GM23248 (cell line): ENCODE measurements at regions not wholly inside any gene's neighbourhood (a gene's known extent, or its start where the extent isn't known, plus 50 kb on each side); places are given as distances from the start of the nearest gene placed in this dataset.

ENCODE experiments used
- DNase-seq: peaks from one replicate; pipeline ENCODE4 v3.0.0-alpha.2; 2015
- H2AFZ ChIP-seq: fragments of 200-600 bp; sonication (generic); 2 replicates; pipeline ENCODE4 v1.6.1; 2016; ENCODE audit warnings: antibody characterized with exemption
- H3F3A ChIP-seq: fragments of 200-600 bp; sonication (generic); 2 replicates; pipeline ENCODE4 v1.6.1; 2016; ENCODE audit warnings: mild to moderate bottlenecking, antibody characterized with exemption, mixed run types; ENCODE audit not compliant: insufficient read depth
- H3K27ac ChIP-seq: fragments of 200-600 bp; sonication (generic); 2 replicates; pipeline ENCODE4 v1.5.1; 2016; ENCODE audit warnings: mild to moderate bottlenecking
- H3K27me3 ChIP-seq: fragments of 200-600 bp; sonication (generic); replicated peaks from 2 replicates; pipeline ENCODE4 v1.6.1; 2016; ENCODE audit warnings: mild to moderate bottlenecking; ENCODE audit not compliant: insufficient read depth
- H3K36me3 ChIP-seq: fragments of 200-600 bp; sonication (generic); 2 replicates; pipeline ENCODE4 v1.6.1; 2016; ENCODE audit warnings: low read depth, mild to moderate bottlenecking
- H3K4me1 ChIP-seq: fragments of 200-600 bp; sonication (generic); 2 replicates; pipeline ENCODE4 v1.6.1; 2016; ENCODE audit warnings: mild to moderate bottlenecking; ENCODE audit not compliant: insufficient read depth
- H3K4me2 ChIP-seq: fragments of 200-600 bp; sonication (generic); one replicate; pipeline ENCODE4 v1.6.1; 2016; ENCODE audit warnings: mild to moderate bottlenecking; ENCODE audit not compliant: unreplicated experiment
- H3K4me3 ChIP-seq: fragments of 200-600 bp; sonication (generic); 2 replicates; pipeline ENCODE4 v1.5.1; 2016; ENCODE audit warnings: mild to moderate bottlenecking
- H3K79me2 ChIP-seq: fragments of 200-600 bp; sonication (generic); 2 replicates; pipeline ENCODE4 v1.6.1; 2016; ENCODE audit warnings: mild to moderate bottlenecking; ENCODE audit not compliant: insufficient read depth
- H3K9ac ChIP-seq: fragments of 200-600 bp; sonication (generic); 2 replicates; pipeline ENCODE4 v1.6.1; 2016; ENCODE audit warnings: mild to moderate bottlenecking
- H3K9me2 ChIP-seq: fragments of 200-600 bp; sonication (generic); 2 replicates; pipeline ENCODE4 v1.6.1; 2016; ENCODE audit warnings: mixed run types, mild to moderate bottlenecking, moderate library complexity; ENCODE audit not compliant: insufficient read depth
- H3K9me3 ChIP-seq: fragments of 200-600 bp; sonication (generic); one replicate; pipeline ENCODE4 v1.6.1; 2017; ENCODE audit warnings: low read depth
- H4K20me1 ChIP-seq: fragments of 200-600 bp; sonication (generic); 2 replicates; pipeline ENCODE4 v1.6.0; 2016; ENCODE audit not compliant: insufficient read depth
- EZH2 ChIP-seq: fragments of 200-600 bp; sonication (generic); IDR thresholded peaks from 2 replicates; pipeline ENCODE4 v1.6.1; 2018; ENCODE audit warnings: antibody characterized with exemption, mild to moderate bottlenecking; ENCODE audit not compliant: insufficient read depth, poor library complexity, severe bottlenecking
- EZH2phosphoT487 ChIP-seq: fragments of 200-600 bp; sonication (generic); IDR thresholded peaks from 2 replicates; pipeline ENCODE4 v1.6.1; 2018; ENCODE audit warnings: antibody characterized with exemption, moderate library complexity, mild to moderate bottlenecking, low read depth; ENCODE audit not compliant: insufficient read depth
- WGBS, 2 experiments: methylation state at CpG; one replicate each; pipeline ENCODE4 v1.1.6; 2015 to 2017; ENCODE audit warnings: low lambda C conversion rate in 2 of 2, low coverage in 1 of 2; ENCODE audit errors: missing lambda C conversion rate in 2 of 2; 5-methylcytosine and 5-hydroxymethylcytosine counted together
- in situ Hi-C: fragments of 300-500 bp; cut with MboI; formaldehyde crosslinking; loops from 2 replicates; pipeline ENCODE4 v1.15.0; 2020

- Histone ChIP-seq H3K4me2 (no peak overlapping the region), H3K27me3 (peaks cover 7% of the 10 kb centered on the region), H3F3A (no peaks in the 10 kb centered on the region), H3K27ac (no peak overlapping the region), H3K4me3 (no peak overlapping the region), H2AFZ (no peak overlapping the region), H3K9ac (no peak overlapping the region), H3K9me3 (no peaks in the 10 kb centered on the region), H3K79me2 (no peaks in the 10 kb centered on the region), H4K20me1 (no peaks in the 10 kb centered on the region), H3K36me3 (no peaks in the 10 kb centered on the region), H3K4me1 (no peaks in the 10 kb centered on the region), H3K9me2 (no peaks in the 10 kb centered on the region)
- WGBS, 2 experiments, result 91 to 92% methylated on average over 2 of the region's 2 CpGs
- TF ChIP-seq EZH2phosphoT487 (no peak), EZH2 (no peak)
- no peak for DNase-seq
- in situ Hi-C loops, result no loop called here
These were observed 421.5 kb downstream of the ZNF521 start for GRCh38 chr18:24930478-24930877.

DNA sequence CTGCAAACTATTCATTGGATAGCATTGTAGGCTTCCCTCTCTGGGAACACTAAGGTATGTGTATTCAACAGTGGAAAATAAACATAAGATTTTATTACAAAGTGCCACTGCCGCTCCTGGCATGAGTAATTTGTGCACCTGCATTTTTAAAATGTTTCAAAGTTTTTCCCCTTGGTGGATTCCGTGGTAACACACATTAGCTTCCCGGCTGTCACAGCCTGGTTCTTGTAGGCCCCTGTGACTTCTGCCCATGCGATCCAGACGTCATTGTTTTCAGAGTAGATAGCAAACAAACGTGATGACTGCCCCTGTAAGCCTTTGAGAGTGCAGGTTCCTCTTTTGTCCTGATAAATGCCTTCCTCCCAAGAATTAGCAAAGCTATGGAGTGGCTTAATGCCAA lies 421.0 kb downstream of the ZNF521 start:
- Histone ChIP-seq H4K20me1 (no peaks in the 10 kb centered on the region), H3K9ac (no peak overlapping the region), H3K9me2 (no peaks in the 10 kb centered on the region), H3K4me1 (no peaks in the 10 kb centered on the region), H3K4me2 (no peak overlapping the region), H3K79me2 (no peaks in the 10 kb centered on the region), H2AFZ (no peak overlapping the region), H3K4me3 (no peak overlapping the region), H3K27ac (no peak overlapping the region), H3K27me3 (peaks cover 7% of the 10 kb centered on the region), H3F3A (no peaks in the 10 kb centered on the region), H3K9me3 (no peaks in the 10 kb centered on the region), H3K36me3 (no peaks in the 10 kb centered on the region)
- 66 to 74% methylated on average over 6 of the region's 6 CpGs for WGBS, 2 experiments
- in situ Hi-C loops, result no loop called here
- no peak for DNase-seq
- TF ChIP-seq EZH2, result no peak
- no peak for TF ChIP-seq EZH2phosphoT487

DNA sequence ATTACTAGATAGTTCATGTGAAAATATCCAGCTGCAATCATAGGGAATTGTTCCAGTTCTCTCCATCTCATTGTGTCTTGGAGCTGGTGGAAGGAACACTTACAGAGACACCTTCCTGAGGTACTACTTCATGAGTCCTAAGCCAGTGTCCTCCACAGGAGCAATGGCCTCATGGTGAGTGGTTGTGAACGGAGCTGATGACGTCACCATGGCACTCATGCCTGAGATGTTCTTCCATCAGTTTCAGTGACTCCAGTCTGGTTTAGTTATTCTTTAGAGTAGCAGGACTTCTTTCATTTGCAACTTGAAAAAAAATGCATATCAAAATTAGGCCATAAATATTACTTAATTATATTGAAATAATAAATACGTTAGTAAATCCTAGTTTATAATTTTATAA lies 418.6 kb downstream of the ZNF521 start:
- no peaks in the 10 kb centered on the region for H3K4me1 ChIP-seq
- H3K9ac ChIP-seq, result no peak overlapping the region
- no peaks in the 10 kb centered on the region for H3F3A ChIP-seq
- no peaks in the 10 kb centered on the region for H3K9me3 ChIP-seq
- no peak overlapping the region for H3K27ac ChIP-seq
- H3K4me3 ChIP-seq, result no peak overlapping the region
- H3K27me3 ChIP-seq, result no peaks in the 10 kb centered on the region; the same call in 1 of the 2 replicates
- no peaks in the 10 kb centered on the region for H3K79me2 ChIP-seq
- in situ Hi-C loops, result no loop called here
- H3K4me2 ChIP-seq, result no peak overlapping the region
- H4K20me1 ChIP-seq, result no peaks in the 10 kb centered on the region
- DNase-seq, result no peak
- no peaks in the 10 kb centered on the region for H3K36me3 ChIP-seq
- 82 to 83% methylated on average over 3 of the region's 3 CpGs for WGBS, 2 experiments
- no peaks in the 10 kb centered on the region for H3K9me2 ChIP-seq
- TF ChIP-seq EZH2phosphoT487, result no peak
- no peak overlapping the region for H2AFZ ChIP-seq

DNA sequence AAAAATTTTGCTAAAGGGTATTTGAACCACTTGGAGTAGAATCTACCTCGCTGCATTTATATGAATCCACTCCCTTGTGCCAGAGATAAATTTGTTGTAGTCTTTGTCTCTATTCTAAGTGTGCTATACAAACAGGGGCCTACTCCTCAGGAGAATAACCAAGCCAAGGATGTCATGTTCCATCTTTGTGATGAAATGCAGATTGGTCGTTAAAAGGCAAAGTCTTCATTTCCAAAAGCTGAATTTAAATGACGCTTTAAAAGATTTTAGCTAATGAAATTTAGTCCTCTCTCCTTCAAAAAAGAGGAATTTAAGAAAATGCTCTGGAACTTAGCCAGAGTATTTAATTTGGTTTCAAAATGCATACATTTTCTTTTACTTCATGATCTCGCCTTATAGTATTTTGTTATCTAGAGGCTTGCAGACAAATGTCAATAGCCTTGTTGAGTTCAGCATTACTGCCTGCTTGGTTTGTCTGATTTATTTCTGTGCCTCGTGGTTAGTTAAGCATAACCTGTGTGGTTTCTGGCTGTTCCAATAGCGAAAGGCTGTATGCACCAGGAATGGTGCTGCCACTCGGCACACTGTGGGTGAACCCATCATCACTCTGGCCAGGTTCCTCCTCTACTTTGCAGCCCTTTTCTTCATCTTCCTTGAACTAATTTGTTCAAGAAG lies 417.6 kb downstream of the ZNF521 start:
- no peaks in the 10 kb centered on the region for H4K20me1 ChIP-seq
- TF ChIP-seq EZH2phosphoT487 (no peak), EZH2 (no peak)
- H3K9ac ChIP-seq, result no peak overlapping the region
- DNase-seq, result no peak
- no peak overlapping the region for H2AFZ ChIP-seq
- H3K79me2 ChIP-seq, result no peaks in the 10 kb centered on the region
- no peaks in the 10 kb centered on the region for H3F3A ChIP-seq
- H3K4me3 ChIP-seq, result no peak overlapping the region
- in situ Hi-C loops, result no loop called here
- no peaks in the 10 kb centered on the region for H3K9me2 ChIP-seq
- H3K27me3 ChIP-seq, result no peaks in the 10 kb centered on the region; the same call in 1 of the 2 replicates
- H3K9me3 ChIP-seq, result no peaks in the 10 kb centered on the region
- WGBS, 2 experiments, result 77% methylated on average over 7 of the region's 7 CpGs
- no peak overlapping the region for H3K27ac ChIP-seq
- no peak overlapping the region for H3K4me2 ChIP-seq
- no peaks in the 10 kb centered on the region for H3K36me3 ChIP-seq
- no peaks in the 10 kb centered on the region for H3K4me1 ChIP-seq

- TF ChIP-seq EZH2phosphoT487, result no peak
- TF ChIP-seq EZH2, result no peak
- Histone ChIP-seq H3K9me2 (no peaks in the 10 kb centered on the region), H4K20me1 (no peaks in the 10 kb centered on the region), H3K9ac (no peak overlapping the region), H3K79me2 (no peaks in the 10 kb centered on the region), H3K9me3 (no peaks in the 10 kb centered on the region), H3F3A (no peaks in the 10 kb centered on the region), H3K4me1 (no peaks in the 10 kb centered on the region), H2AFZ (no peak overlapping the region), H3K27ac (no peak overlapping the region), H3K27me3 (no peaks in the 10 kb centered on the region; the same call in 1 of the 2 replicates), H3K4me3 (no peak overlapping the region), H3K4me2 (no peak overlapping the region), H3K36me3 (no peaks in the 10 kb centered on the region)
- in situ Hi-C loops, result no loop called here
- 83 to 85% methylated on average over 4 of the region's 4 CpGs for WGBS, 2 experiments
- DNase-seq, result no peak
These were observed 417.0 kb downstream of the ZNF521 start for GRCh38 chr18:24935008-24935407.
